SK-N-SH treated with all-trans-retinoic acid at 6 μM for 48 hours (cell line): ENCODE measurements at regions not wholly inside any gene's neighbourhood (a gene's known extent, or its start where the extent isn't known, plus 50 kb on each side); places are given as distances from the start of the nearest gene placed in this dataset.

Experiments used
- ATAC-seq: fragments of 200-7000 bp; cut with Tn5 transposase; 3 replicates; pipeline ENCODE4 v1.9.1; 2020; ENCODE audit warnings: mild to moderate bottlenecking, moderate library complexity
- ARNTL ChIP-seq: fragments of 450-650 bp; formaldehyde crosslinking; IDR thresholded peaks from 2 replicates; pipeline ENCODE4 v1.5.0; 2020; ENCODE audit warnings: low read depth, mild to moderate bottlenecking, moderate library complexity, borderline replicate concordance
- BACH2 ChIP-seq: fragments of 250-450 bp; sonication (Bioruptor Pico); IDR thresholded peaks from 2 replicates; pipeline ENCODE4 v1.9.0; 2021; ENCODE audit warnings: mild to moderate bottlenecking, borderline replicate concordance
- CSDC2 ChIP-seq: fragments of 250-450 bp; sonication (Bioruptor Pico); IDR thresholded peaks from 2 replicates; pipeline ENCODE4 v1.5.0; 2020; ENCODE audit warnings: mild to moderate bottlenecking, moderate library complexity
- CSRNP3 ChIP-seq: fragments of 250-450 bp; sonication (Bioruptor Pico); IDR thresholded peaks from 2 replicates; pipeline ENCODE4 v1.5.1; 2021; ENCODE audit warnings: mild to moderate bottlenecking, moderate library complexity
- ESRRG ChIP-seq: fragments of 250-450 bp; sonication (Bioruptor Pico); IDR thresholded peaks from 2 replicates; pipeline ENCODE4 v1.6.1; 2021; ENCODE audit warnings: mild to moderate bottlenecking
- GLIS3 ChIP-seq: fragments of 250-450 bp; sonication (Bioruptor Pico); IDR thresholded peaks from 2 replicates; pipeline ENCODE4 v1.5.0; 2020; ENCODE audit warnings: mild to moderate bottlenecking, moderate library complexity
- ISL1 ChIP-seq: fragments of 250-450 bp; sonication (Bioruptor Pico); IDR thresholded peaks from 2 replicates; pipeline ENCODE4 v2.1.2; 2022; ENCODE audit warnings: mild to moderate bottlenecking, moderate library complexity
- OSR1 ChIP-seq: fragments of 250-450 bp; sonication (Bioruptor Pico); IDR thresholded peaks from 2 replicates; pipeline ENCODE4 v1.8.0; 2022; ENCODE audit warnings: moderate library complexity, mild to moderate bottlenecking, inconsistent platforms
- PPARA ChIP-seq: fragments of 250-450 bp; sonication (Bioruptor Pico); IDR thresholded peaks from 2 replicates; pipeline ENCODE4 v1.5.0; 2020; ENCODE audit warnings: mild to moderate bottlenecking, borderline replicate concordance
- RARB ChIP-seq: fragments of 250-450 bp; sonication (Bioruptor Pico); IDR thresholded peaks from 2 replicates; pipeline ENCODE4 v1.8.0; 2021; ENCODE audit warnings: mild to moderate bottlenecking, moderate library complexity
- SNAI2 ChIP-seq: fragments of 250-450 bp; sonication (Bioruptor Pico); IDR thresholded peaks from 2 replicates; pipeline ENCODE4 v1.5.0; 2020; ENCODE audit warnings: mild to moderate bottlenecking, moderate library complexity
- TOX ChIP-seq: fragments of 250-450 bp; sonication (Bioruptor Pico); IDR thresholded peaks from 2 replicates; pipeline ENCODE4 v1.8.0; 2021; ENCODE audit warnings: mild to moderate bottlenecking, moderate library complexity, borderline replicate concordance
- TSHZ2 ChIP-seq: fragments of 250-450 bp; sonication (Bioruptor Pico); IDR thresholded peaks from 2 replicates; pipeline ENCODE4 v1.5.0; 2020; ENCODE audit warnings: mild to moderate bottlenecking, moderate library complexity
- ZC3H10 ChIP-seq: fragments of 250-450 bp; sonication (Bioruptor Pico); IDR thresholded peaks from 2 replicates; pipeline ENCODE4 v1.5.1; 2021; ENCODE audit warnings: mild to moderate bottlenecking, moderate library complexity
- ZFP3 ChIP-seq: fragments of 250-450 bp; sonication (Bioruptor Pico); IDR thresholded peaks from 2 replicates; pipeline ENCODE4 v1.5.0; 2020; ENCODE audit warnings: mild to moderate bottlenecking, moderate library complexity
- ZNF565 ChIP-seq: fragments of 450-650 bp; formaldehyde crosslinking; conservative IDR thresholded peaks from 2 replicates; pipeline ENCODE4 v1.5.0; 2020; ENCODE audit warnings: low read depth, mild to moderate bottlenecking, moderate library complexity
- ZNF70 ChIP-seq: fragments of 450-650 bp; formaldehyde crosslinking; IDR thresholded peaks from 2 replicates; pipeline ENCODE4 v1.5.0; 2020; ENCODE audit warnings: mild to moderate bottlenecking, moderate library complexity
- TF ChIP-seq, protein P1 (sequence below): fragments of 250-450 bp; sonication (Bioruptor Pico); IDR thresholded peaks from 2 replicates; pipeline ENCODE4 v1.8.0; 2020; ENCODE audit warnings: mild to moderate bottlenecking, moderate library complexity, borderline replicate concordance

GRCh38 chr16:86104537-86105048, 205.6 kb downstream of the IRF8 start:
- TF ChIP-seq ZC3H10 (no peak), CSDC2 (CRISPR knock-in tag) (no peak)

GRCh38 chr16:86107215-86107825, 208.4 kb downstream of the IRF8 start:
- no peak for ATAC-seq
- TF ChIP-seq OSR1 = no peak
- no peak for TF ChIP-seq CSDC2 (CRISPR knock-in tag)
- no peak for TF ChIP-seq PPARA (CRISPR knock-in tag)
- TF ChIP-seq RARB (CRISPR knock-in tag) = no peak
- TF ChIP-seq CSRNP3 = no peak
- no peak for TF ChIP-seq SNAI2 (CRISPR knock-in tag)
- TF ChIP-seq ARNTL (CRISPR knock-in tag) = no peak
- TF ChIP-seq ZNF70 = no peak

More at GRCh38 chr16:86104537-86105048, 205.6 kb downstream of the IRF8 start:
- ATAC-seq = no peak

DNA sequence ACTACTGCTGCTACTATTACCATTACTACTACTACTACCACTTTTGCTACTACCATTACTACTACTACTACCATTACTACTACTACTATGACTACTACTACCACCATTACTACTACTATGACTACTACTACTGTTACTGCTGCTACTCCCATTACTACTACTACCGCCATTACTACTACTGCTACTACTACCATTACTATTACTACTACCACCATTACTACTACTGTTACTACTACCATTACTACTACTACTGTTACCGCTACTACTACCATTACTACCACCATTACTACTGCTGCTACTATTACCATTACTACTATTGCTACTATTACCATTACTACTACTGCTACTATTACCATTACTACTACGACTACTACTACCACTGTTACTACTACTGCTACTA, 209.1 kb downstream of the IRF8 start:
- TF ChIP-seq ZFP3 (CRISPR knock-in tag) (no peak), TSHZ2 (CRISPR knock-in tag) (no peak), SNAI2 (CRISPR knock-in tag) (no peak), OSR1 (no peak), ZNF565 (no peak), ISL1 (CRISPR knock-in tag) (no peak), BACH2 (CRISPR knock-in tag) (no peak), GLIS3 (CRISPR knock-in tag) (no peak), ESRRG (CRISPR knock-in tag) (no peak), ARNTL (CRISPR knock-in tag) (no peak), PPARA (CRISPR knock-in tag) (no peak), ZNF70 (no peak)
- TF ChIP-seq, protein P1, sequence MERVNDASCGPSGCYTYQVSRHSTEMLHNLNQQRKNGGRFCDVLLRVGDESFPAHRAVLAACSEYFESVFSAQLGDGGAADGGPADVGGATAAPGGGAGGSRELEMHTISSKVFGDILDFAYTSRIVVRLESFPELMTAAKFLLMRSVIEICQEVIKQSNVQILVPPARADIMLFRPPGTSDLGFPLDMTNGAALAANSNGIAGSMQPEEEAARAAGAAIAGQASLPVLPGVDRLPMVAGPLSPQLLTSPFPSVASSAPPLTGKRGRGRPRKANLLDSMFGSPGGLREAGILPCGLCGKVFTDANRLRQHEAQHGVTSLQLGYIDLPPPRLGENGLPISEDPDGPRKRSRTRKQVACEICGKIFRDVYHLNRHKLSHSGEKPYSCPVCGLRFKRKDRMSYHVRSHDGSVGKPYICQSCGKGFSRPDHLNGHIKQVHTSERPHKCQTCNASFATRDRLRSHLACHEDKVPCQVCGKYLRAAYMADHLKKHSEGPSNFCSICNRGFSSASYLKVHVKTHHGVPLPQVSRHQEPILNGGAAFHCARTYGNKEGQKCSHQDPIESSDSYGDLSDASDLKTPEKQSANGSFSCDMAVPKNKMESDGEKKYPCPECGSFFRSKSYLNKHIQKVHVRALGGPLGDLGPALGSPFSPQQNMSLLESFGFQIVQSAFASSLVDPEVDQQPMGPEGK = no peak

DNA sequence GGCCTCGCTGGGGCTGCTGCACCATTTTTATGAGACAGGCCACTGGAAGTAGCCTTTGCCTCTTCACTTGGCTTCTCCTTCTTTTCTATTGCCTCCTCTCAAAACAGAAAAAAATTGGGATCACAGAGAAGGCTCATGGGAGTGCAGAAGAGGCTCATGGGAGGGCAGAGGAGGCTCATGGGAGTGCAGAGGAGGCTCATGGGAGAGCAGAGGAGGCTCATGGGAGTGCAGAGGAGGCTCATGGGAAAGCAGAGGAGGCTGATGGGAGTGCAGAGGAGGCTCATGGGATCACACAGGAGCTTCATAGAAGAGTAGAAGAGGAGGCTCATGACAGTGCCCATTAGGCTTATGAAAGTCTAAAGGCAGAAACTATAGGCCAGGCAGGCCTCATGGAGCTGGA, 211.2 kb downstream of the IRF8 start:
- no peak for TF ChIP-seq ZNF70
- TF ChIP-seq, all 23 proteins: peak for 0
- no peak for ATAC-seq

More for the DNA sequence above, 209.1 kb downstream of the IRF8 start:
- ATAC-seq = no peak

DNA sequence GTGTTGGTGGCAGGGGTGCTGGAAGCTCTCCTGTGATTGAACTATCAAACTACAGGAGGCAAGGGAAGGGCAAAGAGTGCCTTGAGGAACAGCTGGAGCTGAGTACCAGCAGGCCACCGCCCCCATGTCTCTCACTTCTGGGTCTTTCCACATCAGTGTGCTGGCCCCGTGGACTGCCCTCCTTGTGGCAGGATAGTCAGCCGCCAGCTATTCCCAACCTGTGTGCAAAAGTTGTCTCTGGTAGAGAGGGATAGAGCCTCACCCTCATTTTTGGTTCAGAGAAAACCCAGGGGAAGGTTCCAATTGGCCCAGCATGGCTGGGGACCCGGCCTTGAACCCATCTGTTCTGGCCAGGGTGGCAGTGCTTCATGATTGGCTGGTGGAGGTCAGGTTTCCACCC, 211.8 kb downstream of the IRF8 start:
- no peak for TF ChIP-seq ZNF565
- no peak for TF ChIP-seq ZFP3 (CRISPR knock-in tag)
- TF ChIP-seq, protein P1 = no peak
- TF ChIP-seq CSDC2 (CRISPR knock-in tag) = no peak
- no peak for TF ChIP-seq CSRNP3
- no peak for TF ChIP-seq ZC3H10
- no peak for TF ChIP-seq OSR1
- no peak for TF ChIP-seq TOX (CRISPR knock-in tag)
- TF ChIP-seq GLIS3 (CRISPR knock-in tag) = no peak
- TF ChIP-seq, all 23 proteins: peak for 0
- no peak for ATAC-seq
